ENCODE measurements at regions not wholly inside any gene's neighbourhood (a gene's known extent, or its start where the extent isn't known, plus 50 kb on each side); places are given as distances from the start of the nearest gene placed in this dataset.

- in situ Hi-C loops (cut with HindIII; ENCODE audit: low pct_unique_long_range_greater_than_20kb, low sequenced_read_pairs) = no loop called here
- peak; percentile 96 for DNase-seq (ENCODE audit: low read depth, low spot score)
Measured at GRCh38 chr6:156658186-156658965, 118.8 kb upstream of the ARID1B start.

- in situ Hi-C loops (cut with HindIII; ENCODE audit: low pct_unique_long_range_greater_than_20kb, low sequenced_read_pairs) = no loop called here
- no peak for DNase-seq (ENCODE audit: low read depth, low spot score)
Measured at GRCh38 chr6:156657296-156657695, 119.9 kb upstream of the ARID1B start.

GRCh38 chr6:156654919-156655918 is 122.0 kb upstream of the ARID1B start:
- no peak for DNase-seq (ENCODE audit: low read depth, low spot score)
- in situ Hi-C loops (cut with HindIII; ENCODE audit: low pct_unique_long_range_greater_than_20kb, low sequenced_read_pairs) = no loop called here

- in situ Hi-C loops (cut with HindIII; ENCODE audit: low pct_unique_long_range_greater_than_20kb, low sequenced_read_pairs) = no loop called here
Measured at GRCh38 chr6:156652231-156652750, 124.9 kb upstream of the ARID1B start.

GRCh38 chr6:156651486-156651885 is 125.7 kb upstream of the ARID1B start:
- in situ Hi-C loops (cut with HindIII; ENCODE audit: low pct_unique_long_range_greater_than_20kb, low sequenced_read_pairs) = no loop called here
- peak; percentile 4 for DNase-seq (ENCODE audit: low read depth, low spot score)

More at GRCh38 chr6:156652231-156652750, 124.9 kb upstream of the ARID1B start:
- no peak for DNase-seq (ENCODE audit: low read depth, low spot score)

- no peak for DNase-seq (ENCODE audit: low read depth, low spot score)
- in situ Hi-C loops (cut with HindIII; ENCODE audit: low pct_unique_long_range_greater_than_20kb, low sequenced_read_pairs) = no loop called here
Measured at GRCh38 chr6:156650896-156651390, 126.2 kb upstream of the ARID1B start.

- DNase-seq (ENCODE audit: low read depth, low spot score) = no peak
- in situ Hi-C loops (cut with HindIII; ENCODE audit: low pct_unique_long_range_greater_than_20kb, low sequenced_read_pairs) = no loop called here
Measured at GRCh38 chr6:156648616-156649015, 128.6 kb upstream of the ARID1B start.

- no peak for DNase-seq (ENCODE audit: low read depth, low spot score)
- in situ Hi-C loops (cut with HindIII; ENCODE audit: low pct_unique_long_range_greater_than_20kb, low sequenced_read_pairs) = no loop called here
Measured at GRCh38 chr6:156647991-156648390, 129.2 kb upstream of the ARID1B start.

GRCh38 chr6:156647140-156647784 is 129.9 kb upstream of the ARID1B start:
- in situ Hi-C loops (cut with HindIII; ENCODE audit: low pct_unique_long_range_greater_than_20kb, low sequenced_read_pairs) = no loop called here
- no peak for DNase-seq (ENCODE audit: low read depth, low spot score)

- in situ Hi-C loops (cut with HindIII; ENCODE audit: low pct_unique_long_range_greater_than_20kb, low sequenced_read_pairs) = no loop called here
Measured at GRCh38 chr6:156646496-156646895, 130.7 kb upstream of the ARID1B start.

GRCh38 chr6:156645097-156645496 is 132.1 kb upstream of the ARID1B start:
- no peak for DNase-seq (ENCODE audit: low read depth, low spot score)
- in situ Hi-C loops (cut with HindIII; ENCODE audit: low pct_unique_long_range_greater_than_20kb, low sequenced_read_pairs) = no loop called here

More at GRCh38 chr6:156646496-156646895, 130.7 kb upstream of the ARID1B start:
- no peak for DNase-seq (ENCODE audit: low read depth, low spot score)

GRCh38 chr6:156639009-156639721 is 138.0 kb upstream of the ARID1B start:
- in situ Hi-C loops (cut with HindIII; ENCODE audit: low pct_unique_long_range_greater_than_20kb, low sequenced_read_pairs) = no loop called here
- DNase-seq (ENCODE audit: low read depth, low spot score) = no peak

- in situ Hi-C loops (cut with HindIII; ENCODE audit: low pct_unique_long_range_greater_than_20kb, low sequenced_read_pairs) = no loop called here
- no peak for DNase-seq (ENCODE audit: low read depth, low spot score)
Measured at GRCh38 chr6:156638581-156638980, 138.6 kb upstream of the ARID1B start.

GRCh38 chr6:156634951-156635371 is 142.2 kb upstream of the ARID1B start:
- DNase-seq (ENCODE audit: low read depth, low spot score) = no peak
- in situ Hi-C loops (cut with HindIII; ENCODE audit: low pct_unique_long_range_greater_than_20kb, low sequenced_read_pairs) = no loop called here

- no peak for DNase-seq (ENCODE audit: low read depth, low spot score)
- in situ Hi-C loops (cut with HindIII; ENCODE audit: low pct_unique_long_range_greater_than_20kb, low sequenced_read_pairs) = no loop called here
Measured at GRCh38 chr6:156634048-156634447, 143.1 kb upstream of the ARID1B start.

- DNase-seq (ENCODE audit: low read depth, low spot score) = no peak
- in situ Hi-C loops (cut with HindIII; ENCODE audit: low pct_unique_long_range_greater_than_20kb, low sequenced_read_pairs) = no loop called here
Measured at GRCh38 chr6:156633291-156633690, 143.9 kb upstream of the ARID1B start.
